ENCODE measurements at regions not wholly inside any gene's neighbourhood (a gene's known extent, or its start where the extent isn't known, plus 50 kb on each side); places are given as distances from the start of the nearest gene placed in this dataset.
"Not testable (repeated sequence)": the region's sequence is repeated elsewhere in the genome, so short reads cannot be mapped to it uniquely, and the experiment has no call there.

DNA sequence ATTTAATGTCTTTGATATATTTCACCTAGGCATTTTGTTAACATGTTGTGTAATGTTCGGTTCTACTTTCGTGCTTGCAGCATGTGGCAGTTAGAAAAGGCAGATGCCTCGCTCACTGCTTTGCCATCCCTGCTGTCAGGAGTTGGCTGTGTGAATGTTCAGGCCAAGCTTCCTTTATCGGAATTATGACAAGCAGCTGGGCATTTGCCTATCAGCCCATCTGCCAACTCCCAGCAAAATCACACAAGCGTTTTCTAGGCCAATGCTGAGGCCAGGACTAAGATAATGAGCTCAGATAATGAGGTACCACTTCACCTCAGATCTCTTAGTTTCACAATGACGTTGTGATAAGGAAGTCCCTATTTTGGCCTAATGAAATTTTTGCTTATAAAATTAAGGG is 212.7 kb upstream of the FAM3C start:
- Histone ChIP-seq H3K4me1 (no peaks in the 10 kb centered on the region), H3K4me3 (no peak overlapping the region), H3K27ac (no peak overlapping the region), H3K27me3 (no peaks in the 10 kb centered on the region), H3K36me3 (no peaks in the 10 kb centered on the region), H3K9me3 (no peaks in the 10 kb centered on the region)
- in situ Hi-C loops (cut with MboI; ENCODE audit: low sequenced_read_pairs in 4 of 4) (no loop called here), intact Hi-C loops (cut with DNase I; ENCODE audit: low total_unique reads) (no loop called here)
- ATAC-seq = no peak
- TF ChIP-seq, protein P1, sequence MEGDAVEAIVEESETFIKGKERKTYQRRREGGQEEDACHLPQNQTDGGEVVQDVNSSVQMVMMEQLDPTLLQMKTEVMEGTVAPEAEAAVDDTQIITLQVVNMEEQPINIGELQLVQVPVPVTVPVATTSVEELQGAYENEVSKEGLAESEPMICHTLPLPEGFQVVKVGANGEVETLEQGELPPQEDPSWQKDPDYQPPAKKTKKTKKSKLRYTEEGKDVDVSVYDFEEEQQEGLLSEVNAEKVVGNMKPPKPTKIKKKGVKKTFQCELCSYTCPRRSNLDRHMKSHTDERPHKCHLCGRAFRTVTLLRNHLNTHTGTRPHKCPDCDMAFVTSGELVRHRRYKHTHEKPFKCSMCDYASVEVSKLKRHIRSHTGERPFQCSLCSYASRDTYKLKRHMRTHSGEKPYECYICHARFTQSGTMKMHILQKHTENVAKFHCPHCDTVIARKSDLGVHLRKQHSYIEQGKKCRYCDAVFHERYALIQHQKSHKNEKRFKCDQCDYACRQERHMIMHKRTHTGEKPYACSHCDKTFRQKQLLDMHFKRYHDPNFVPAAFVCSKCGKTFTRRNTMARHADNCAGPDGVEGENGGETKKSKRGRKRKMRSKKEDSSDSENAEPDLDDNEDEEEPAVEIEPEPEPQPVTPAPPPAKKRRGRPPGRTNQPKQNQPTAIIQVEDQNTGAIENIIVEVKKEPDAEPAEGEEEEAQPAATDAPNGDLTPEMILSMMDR (IDR thresholded peaks at IDR 0.05 in 4 of 5, conservative IDR thresholded peaks at IDR 0.05 in 1 of 5) = no peak
- no peak for TF ChIP-seq POLR2A (IDR thresholded peaks at IDR 0.05)
- no peak for DNase-seq

DNA sequence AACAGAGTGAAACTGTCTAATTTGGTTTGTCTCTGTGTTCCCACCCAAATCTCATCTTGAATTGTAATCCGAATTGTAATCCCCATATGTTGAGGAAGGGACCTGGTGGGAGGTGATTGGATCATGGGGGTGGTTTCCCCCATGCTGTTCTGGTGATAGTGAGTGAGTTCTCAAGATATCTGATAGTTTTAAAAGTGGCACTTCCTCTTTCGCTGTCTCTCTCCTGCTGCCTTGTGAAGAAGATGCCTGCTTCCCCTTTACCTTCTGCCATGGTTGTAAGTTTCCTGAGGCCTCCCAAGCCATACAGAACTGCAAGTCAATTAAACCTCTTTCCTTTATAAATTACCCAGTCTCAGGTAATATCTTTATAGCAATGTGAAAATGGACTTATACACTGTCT is 212.1 kb upstream of the FAM3C start:
- H3K9me3 ChIP-seq; intact Hi-C loops (cut with DNase I; ENCODE audit: low total_unique reads); H3K27ac ChIP-seq; ATAC-seq; H3K36me3 ChIP-seq; H3K27me3 ChIP-seq; H3K4me3 ChIP-seq; H3K4me1 ChIP-seq; in situ Hi-C loops (cut with MboI; ENCODE audit: low sequenced_read_pairs in 4 of 4); DNase-seq: not testable (repeated sequence)

GRCh38 chr7:121605317-121605680 is 209.2 kb upstream of the FAM3C start:
- Histone ChIP-seq H3K27ac (no peak overlapping the region), H3K4me3 (no peak overlapping the region), H3K36me3 (no peaks in the 10 kb centered on the region), H3K4me1 (no peaks in the 10 kb centered on the region), H3K9me3 (no peaks in the 10 kb centered on the region), H3K27me3 (no peaks in the 10 kb centered on the region)
- intact Hi-C loops (cut with DNase I; ENCODE audit: low total_unique reads) (no loop called here), in situ Hi-C loops (cut with MboI; ENCODE audit: low sequenced_read_pairs in 4 of 4) (no loop called here)
- no peak for DNase-seq
- ATAC-seq = no peak
- no peak for TF ChIP-seq POLR2A (IDR thresholded peaks at IDR 0.05)
- TF ChIP-seq, protein P1 (IDR thresholded peaks at IDR 0.05 in 4 of 5, conservative IDR thresholded peaks at IDR 0.05 in 1 of 5) = no peak

DNA sequence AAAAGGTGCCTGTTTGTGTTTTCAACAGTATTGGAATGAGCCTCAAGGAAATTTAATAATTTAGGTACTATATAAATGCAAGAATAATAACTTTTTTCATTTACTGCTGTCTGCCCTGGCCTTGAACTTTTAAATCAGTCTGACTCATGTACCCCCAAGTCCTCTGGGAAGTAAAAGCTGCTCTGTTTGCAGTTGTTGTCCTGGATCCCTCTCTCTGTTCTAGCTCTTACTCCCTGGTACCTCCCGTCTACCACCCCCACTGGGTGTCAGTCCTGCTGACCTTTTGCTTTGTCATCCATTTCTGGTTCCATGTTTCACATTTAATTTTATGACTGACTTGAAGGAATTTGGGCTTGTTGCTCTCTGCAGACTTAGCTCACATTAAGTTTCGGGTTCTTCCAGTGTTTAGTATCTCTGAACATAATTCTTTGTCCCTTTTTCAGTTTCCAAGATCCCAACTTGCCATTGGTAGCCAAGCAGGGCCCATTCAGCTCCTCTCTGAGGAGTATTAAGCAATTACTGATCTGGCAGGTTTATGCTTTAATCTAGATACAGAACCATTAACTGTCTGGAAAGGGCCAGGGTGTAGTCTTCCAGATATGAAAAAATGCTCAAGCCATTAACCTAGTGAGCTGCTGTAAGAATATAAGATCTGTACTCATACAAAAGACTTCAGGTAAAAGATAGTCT is 208.7 kb upstream of the FAM3C start:
- no peaks in the 10 kb centered on the region for H3K9me3 ChIP-seq
- H3K4me3 ChIP-seq = no peak overlapping the region
- H3K27me3 ChIP-seq = no peaks in the 10 kb centered on the region
- intact Hi-C loops (cut with DNase I; ENCODE audit: low total_unique reads) (no loop called here), in situ Hi-C loops (cut with MboI; ENCODE audit: low sequenced_read_pairs in 4 of 4) (no loop called here)
- H3K27ac ChIP-seq = no peak overlapping the region
- TF ChIP-seq, protein P1 (IDR thresholded peaks at IDR 0.05 in 4 of 5, conservative IDR thresholded peaks at IDR 0.05 in 1 of 5) = no peak
- no peak for TF ChIP-seq POLR2A (IDR thresholded peaks at IDR 0.05)
- ATAC-seq (no peak), DNase-seq (no peak)
- H3K36me3 ChIP-seq = no peaks in the 10 kb centered on the region
- no peaks in the 10 kb centered on the region for H3K4me1 ChIP-seq

DNA sequence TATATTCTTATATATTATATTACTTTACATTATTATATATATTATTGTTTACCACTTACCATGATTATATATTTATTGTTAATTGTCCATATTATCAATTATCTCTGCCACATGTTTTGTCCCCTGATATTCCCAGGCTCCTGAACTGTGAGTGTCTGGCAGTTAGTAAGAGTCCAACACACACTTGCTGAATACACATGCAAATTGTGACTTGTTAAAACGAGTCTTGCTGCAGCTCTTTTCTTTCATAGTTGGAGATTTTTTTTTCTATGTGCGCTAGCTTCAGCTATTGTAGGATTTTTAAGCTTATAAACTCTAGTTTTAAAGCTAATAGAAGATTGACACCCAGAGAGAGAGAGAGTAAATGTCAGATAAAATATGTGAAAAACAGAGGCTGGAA is 207.8 kb upstream of the FAM3C start:
- no peak for DNase-seq
- Histone ChIP-seq H3K9me3 (no peaks in the 10 kb centered on the region), H3K27me3 (no peaks in the 10 kb centered on the region), H3K36me3 (no peaks in the 10 kb centered on the region), H3K4me3 (no peak overlapping the region), H3K27ac (no peak overlapping the region), H3K4me1 (no peaks in the 10 kb centered on the region)
- intact Hi-C loops (cut with DNase I; ENCODE audit: low total_unique reads) (no loop called here), in situ Hi-C loops (cut with MboI; ENCODE audit: low sequenced_read_pairs in 4 of 4) (no loop called here)
- no peak for ATAC-seq
- TF ChIP-seq, protein P1 (IDR thresholded peaks at IDR 0.05 in 4 of 5, conservative IDR thresholded peaks at IDR 0.05 in 1 of 5) = no peak
- TF ChIP-seq POLR2A (IDR thresholded peaks at IDR 0.05) = no peak

Measured in gastrocnemius medialis (tissue), 4 donors.